IPS-NIHi7 (cell line): ENCODE measurements at regions not wholly inside any gene's neighbourhood (a gene's known extent, or its start where the extent isn't known, plus 50 kb on each side); places are given as distances from the start of the nearest gene placed in this dataset.

Experiments
- DNase-seq: peaks from one replicate; pipeline ENCODE4 v3.0.0; 2012; ENCODE audit warnings: mixed read lengths; ENCODE audit errors: extremely low spot score

DNA sequence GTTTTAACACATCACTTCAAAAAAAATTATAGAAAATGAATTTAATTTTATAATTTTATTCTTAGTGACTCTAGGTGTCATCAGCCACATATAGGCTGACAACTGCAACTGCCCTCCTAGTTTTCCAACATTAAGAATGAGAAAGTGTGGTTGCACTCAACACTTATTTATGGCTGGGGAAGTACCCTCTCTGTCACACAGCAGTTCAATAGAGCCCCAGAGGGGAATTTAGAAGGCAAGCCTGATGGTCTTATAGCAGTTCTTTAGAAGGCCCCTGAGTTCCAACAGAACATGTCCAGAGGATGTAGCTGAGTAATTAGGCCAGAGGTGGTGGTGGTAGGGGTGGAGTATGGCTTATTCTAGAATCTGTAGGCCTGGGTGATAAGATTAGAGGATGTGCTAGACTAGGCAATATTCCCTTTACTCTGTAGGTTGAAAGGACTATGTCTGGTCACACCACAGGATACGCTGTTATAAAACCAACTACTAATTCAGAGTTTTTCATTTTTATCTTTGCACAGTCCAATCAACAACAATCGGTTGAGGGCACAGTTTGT is 226.5 kb upstream of the CITED2 start:
- no peak for DNase-seq

GRCh38 chr6:139600343-139600742 is 225.9 kb upstream of the CITED2 start:
- DNase-seq: no peak

DNA sequence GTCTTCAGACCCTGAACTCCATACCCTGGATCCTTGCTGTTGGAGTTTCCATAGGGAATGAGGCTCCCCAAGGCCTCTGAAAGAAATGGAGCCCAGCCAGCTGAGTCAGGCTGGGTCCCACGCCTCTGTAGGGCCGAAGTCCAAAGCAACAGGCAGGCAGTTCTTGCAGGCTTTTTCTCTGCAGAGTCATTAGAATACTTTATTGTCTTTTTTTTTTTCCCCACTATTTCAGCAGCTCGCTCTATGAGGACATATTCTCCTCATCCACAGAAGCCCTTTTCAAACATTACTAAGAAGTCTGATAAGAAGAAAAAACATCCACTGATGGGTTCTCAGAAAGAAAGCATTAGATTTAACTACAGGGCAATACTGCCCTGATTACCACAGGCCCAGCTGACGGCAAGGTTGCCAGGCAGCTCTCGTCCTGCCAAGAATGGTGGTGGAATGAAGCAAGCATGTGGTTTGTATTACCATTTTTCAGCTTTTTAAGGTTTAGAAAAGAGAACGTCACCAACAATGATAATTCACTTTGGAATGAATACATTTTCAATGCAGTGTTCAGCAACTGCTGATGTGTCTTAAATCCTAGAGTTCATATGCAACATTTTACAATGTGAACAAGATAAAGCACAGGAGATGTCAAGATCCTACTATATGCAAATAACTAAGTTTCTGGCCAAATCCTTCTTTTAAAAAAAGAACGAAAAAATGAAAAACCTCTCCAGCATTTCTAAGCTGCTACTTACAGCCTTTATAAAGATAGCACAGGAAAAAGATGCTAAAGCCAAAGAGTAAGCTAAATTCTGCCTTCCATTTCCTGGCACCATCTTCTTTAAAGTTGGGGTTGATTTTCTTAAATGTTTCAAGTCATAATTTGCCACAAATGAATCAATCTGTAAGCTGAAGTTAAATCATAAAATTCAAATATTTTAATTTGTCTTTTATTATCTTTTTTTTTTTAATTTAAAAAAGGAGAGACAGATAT is 223.6 kb upstream of the CITED2 start:
- no peak for DNase-seq

DNA sequence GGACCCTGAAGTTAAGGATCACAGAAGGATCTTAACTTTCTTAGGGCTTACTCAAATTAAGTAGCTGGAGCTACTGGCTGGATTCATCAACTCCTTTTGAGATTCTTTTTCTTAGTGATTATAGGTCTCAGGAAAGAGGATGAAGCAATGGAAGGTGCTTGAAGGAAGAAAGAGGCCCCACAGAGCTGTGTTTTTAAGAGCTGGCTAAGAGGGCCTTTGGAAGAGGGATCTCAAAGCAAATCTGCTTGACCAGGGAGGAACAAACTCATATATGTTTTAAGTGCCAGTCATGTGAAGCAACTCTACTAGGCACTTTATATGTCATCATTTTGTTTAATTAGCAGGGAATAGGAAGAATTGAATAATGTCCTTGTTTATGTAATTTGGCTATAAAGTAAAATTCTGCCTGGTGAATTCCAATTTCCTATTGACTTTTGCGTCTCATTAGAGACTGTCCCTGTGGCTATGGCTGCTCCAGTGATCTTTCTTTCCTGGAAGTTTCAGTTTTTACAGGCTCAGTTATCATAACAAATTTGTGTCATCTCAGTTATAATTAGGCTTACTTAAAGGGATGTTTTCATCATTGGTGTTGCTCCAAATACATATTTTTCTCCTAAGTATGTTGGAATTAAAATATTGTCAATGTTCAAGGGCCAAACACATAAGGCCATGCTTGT is 222.8 kb upstream of the CITED2 start:
- no peak for DNase-seq

DNA sequence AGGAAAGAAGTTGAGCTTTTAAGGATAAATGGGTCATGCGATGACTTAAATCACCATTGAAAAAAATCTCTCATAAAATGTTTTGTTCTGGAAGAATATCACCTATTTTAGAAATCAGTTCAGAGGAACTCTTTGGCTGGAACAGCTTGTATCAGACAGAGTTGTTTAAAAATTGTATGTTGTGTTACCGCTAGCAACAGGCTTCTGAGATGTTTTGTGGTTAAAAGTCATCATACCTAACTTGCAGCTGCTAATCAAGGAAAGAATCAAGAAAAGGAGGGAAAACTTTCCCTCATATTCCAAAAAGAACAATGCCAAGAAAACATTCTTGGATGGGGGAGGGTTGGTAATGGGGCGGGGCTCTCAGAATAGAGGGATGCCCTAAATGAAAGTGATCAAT is 220.7 kb upstream of the CITED2 start:
- DNase-seq: no peak

- DNase-seq: no peak
Measured at GRCh38 chr6:139594333-139594965, 220.0 kb upstream of the CITED2 start.

- DNase-seq: no peak
Measured at GRCh38 chr6:139593081-139593480, 218.6 kb upstream of the CITED2 start.

DNA sequence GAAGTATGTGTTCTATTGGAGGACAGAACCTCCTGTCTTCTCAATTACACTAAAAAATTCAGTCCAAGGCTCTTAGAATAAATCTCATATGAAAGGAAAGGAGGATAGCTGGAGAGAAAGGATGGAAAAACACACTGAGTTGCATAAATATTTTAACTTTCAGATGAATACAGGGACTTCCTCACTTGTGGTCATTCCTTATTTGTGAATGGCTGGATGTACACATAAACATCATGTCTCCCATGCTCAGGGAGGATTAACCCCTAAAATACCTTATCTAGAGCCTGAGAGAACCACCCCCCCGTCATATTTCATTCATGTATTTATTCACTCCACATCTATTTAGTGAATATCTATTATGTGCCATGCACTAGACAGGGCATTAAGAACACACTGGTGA is 217.6 kb upstream of the CITED2 start:
- DNase-seq: no peak

GRCh38 chr6:139591075-139591865 is 216.8 kb upstream of the CITED2 start:
- DNase-seq: no peak

- no peak for DNase-seq
Measured at GRCh38 chr6:139590206-139590605, 215.8 kb upstream of the CITED2 start.

DNA sequence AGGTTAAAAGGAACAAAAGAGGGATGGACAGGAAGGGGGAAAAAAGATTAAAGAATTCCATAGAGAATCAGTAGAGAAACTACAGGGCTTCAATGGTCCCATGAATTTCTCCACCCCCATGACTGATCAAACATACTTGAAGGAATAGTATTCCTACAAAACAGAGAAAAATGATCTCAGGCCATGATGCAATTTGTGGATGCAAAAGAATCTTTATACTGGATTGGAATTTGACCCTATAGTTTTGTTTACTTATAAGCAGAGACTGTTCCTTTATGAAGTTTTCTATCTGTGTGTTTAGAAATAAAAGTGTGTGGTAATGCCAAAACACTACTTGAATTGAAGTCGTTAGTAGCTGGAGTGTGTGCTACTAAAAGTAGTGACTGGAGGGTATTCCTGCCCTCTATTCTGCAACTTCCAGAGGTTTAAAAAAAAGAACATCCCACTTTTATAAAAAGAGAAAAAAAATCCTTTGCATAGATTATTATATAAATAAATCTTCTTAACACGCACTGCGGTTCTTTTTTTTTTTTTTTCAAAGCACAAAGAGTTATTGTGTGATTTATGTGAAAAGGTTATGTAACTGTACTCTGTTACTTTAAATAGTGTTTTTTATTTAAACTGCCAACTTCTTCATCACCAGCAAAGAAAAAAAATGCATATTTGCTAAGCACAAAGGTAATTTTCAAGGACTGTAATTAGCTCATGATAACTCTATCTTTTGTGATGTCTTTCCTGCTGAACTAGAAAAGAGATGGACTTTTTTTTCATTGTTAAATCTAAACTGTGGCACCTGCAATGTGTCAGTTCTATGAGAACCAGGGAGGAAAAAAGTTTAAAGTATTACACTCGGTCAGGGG is 214.5 kb upstream of the CITED2 start:
- DNase-seq: no peak

DNA sequence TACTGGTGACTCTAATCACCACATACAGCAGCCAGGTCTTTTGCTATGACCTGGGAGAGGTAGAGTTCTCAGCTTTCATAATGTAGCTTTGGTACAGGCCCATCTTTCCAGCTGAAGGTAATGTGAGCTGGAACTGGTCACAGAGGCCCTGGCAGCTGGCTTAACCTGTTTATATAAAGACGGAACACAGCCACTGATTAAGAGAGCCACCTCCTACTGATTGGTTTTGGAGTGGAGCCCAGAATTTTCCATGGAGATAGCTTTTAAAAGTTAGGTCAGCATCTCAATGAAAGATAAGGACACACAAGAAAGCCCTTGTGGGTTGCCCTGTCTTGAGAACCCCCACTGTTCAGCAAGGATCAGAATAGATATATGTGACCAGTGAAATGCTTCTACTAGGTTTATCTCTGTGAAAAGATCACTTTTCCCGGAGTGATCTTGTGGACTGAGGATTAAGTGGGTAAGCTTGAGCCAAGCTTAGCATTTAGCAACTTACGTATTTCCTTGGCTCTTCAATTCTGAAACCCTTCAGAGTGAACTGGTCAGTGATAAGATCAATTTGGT is 213.7 kb upstream of the CITED2 start:
- no peak for DNase-seq

DNA sequence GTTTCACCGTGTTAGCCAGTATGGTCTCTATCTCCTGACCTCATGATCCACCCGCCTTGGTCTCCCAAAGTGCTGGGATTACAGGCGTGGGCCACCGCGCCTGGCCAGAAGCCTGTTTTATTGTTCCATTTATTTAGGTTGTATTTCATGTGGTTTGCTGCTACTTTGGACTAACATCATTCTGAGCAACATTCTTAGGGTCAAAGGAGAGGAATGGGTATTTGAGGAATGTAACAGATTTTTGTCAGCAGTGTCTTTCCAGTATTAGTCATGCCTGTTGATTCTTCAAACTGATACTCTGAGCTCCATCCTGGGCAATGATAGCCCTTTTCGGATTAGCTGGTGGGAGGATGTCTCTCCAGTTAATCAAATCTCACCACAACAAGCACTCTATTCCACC is 213.0 kb upstream of the CITED2 start:
- DNase-seq: no peak

DNA sequence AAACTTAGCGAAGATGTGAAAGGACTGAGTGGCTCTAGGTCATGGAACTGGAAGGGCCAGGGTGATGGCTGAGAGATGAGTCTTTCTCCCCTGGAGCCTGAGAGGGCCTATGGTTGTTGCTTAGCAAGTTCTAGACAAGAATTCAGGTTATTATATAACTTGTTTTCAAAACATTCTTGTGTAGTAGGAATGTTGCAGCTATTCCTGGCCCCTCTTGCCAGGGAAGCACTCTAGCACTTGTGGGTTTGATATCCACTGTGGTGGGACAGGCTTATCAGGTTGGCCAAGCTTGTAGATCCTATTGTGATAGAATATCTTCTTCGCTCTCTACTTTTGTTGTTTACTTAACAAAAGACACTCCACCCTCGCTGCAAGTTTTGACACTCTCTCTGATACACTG is 211.8 kb upstream of the CITED2 start:
- DNase-seq: no peak

DNA sequence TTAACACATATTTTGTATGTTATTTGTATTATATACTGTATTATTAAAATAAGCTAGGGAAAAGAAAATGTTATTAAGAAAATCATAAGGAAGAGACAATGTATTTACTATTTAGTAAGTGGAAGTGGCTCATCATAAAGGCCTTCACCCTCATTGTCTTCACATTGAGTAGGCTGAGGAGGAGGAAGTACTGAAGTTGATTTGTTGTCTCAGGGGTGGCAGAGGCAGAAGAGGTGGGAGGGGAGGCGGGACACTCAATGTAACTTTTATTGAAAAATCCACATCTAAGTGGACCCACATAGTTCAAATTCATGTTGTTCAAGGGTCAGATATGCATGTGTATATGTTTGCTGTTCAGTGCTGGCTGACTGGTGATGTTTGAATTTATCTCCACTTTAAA is 210.2 kb upstream of the CITED2 start:
- DNase-seq: no peak

DNA sequence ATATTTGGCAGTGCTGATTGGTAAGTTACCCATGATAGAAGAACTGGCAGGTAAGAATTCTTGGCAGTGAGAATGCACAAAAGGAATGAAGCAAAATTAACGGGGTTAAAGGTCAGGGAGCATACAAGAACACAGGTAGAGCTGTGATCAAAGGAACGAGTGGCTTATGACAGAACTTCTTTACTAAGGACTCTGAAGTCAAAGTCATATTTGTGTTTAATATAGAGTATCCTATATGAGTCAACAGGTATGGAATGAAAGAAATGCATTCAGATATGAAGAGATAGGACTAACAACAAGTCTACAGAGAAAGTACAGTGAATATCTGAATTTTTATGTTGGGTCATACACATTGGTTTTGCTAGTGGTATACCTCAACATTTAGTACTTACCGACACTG is 209.0 kb upstream of the CITED2 start:
- DNase-seq: no peak

- no peak for DNase-seq
Measured at GRCh38 chr6:139582956-139583355, 208.5 kb upstream of the CITED2 start.

GRCh38 chr6:139581485-139581865 is 207.0 kb upstream of the CITED2 start:
- DNase-seq: no peak

GRCh38 chr6:139580592-139581484 is 206.4 kb upstream of the CITED2 start:
- no peak for DNase-seq
